RWPE1 (cell line): ENCODE measurements at regions not wholly inside any gene's neighbourhood (a gene's known extent, or its start where the extent isn't known, plus 50 kb on each side); places are given as distances from the start of the nearest gene placed in this dataset.
"Not testable (repeated sequence)": the region's sequence is repeated elsewhere in the genome, so short reads cannot be mapped to it uniquely, and the experiment has no call there.

Experiments used
- CTCF ChIA-PET: fragments of 350-600 bp; sonication (Branson Sonifier 250); formaldehyde crosslinking; extraction: SDS; loops from one replicate; lab custom pipeline; 2021; lab: Yijun Ruan, JAX
- POLR2A ChIA-PET: fragments of 400-600 bp; formaldehyde crosslinking; extraction: SDS; loops from one replicate; lab custom pipeline; 2020; ENCODE audit warnings: antibody characterized with exemption; ENCODE audit not compliant: low non-redundant PET; lab: Yijun Ruan, JAX
- DNase-seq: peaks from one replicate; pipeline ENCODE4 v3.0.0; 2012; ENCODE audit warnings: low spot score
- H3K27ac ChIP-seq: fragments of 450-650 bp; 2 replicates; pipeline ENCODE4 v1.5.1; 2017
- TF ChIP-seq, protein P1 (sequence below): fragments of 450-650 bp; conservative IDR thresholded peaks from 2 replicates; pipeline ENCODE4 v1.5.1; 2017; ENCODE audit warnings: low read depth, mild to moderate bottlenecking

DNA sequence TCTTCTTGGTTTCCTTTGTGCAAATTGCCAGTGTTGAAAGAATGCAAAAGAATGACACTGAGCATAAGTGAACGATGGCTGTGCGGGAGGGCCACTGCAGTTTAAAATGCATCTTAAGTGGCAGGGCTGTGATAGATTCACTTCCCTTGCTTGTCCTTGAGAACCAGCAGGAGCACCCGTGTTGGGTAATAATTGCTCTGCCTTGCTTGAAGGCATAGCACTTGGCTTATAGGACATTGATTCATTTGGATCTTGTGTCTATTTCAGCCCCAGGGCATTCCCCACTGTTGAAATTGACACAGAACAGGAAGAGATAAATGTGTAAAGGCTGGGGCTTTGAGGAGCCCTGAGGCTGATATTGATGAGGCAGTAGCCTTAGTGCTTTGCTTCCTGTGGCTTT, 1003.7 kb upstream of the GYPC start:
- ChIA-PET POLR2A (no interaction called here), CTCF (interaction anchor here (0.7 kb wide), 1 partner anchor 12 kb away, joined by 3 read pairs; no protein-coding TSS in a partner anchor)
- TF ChIP-seq, protein P1, sequence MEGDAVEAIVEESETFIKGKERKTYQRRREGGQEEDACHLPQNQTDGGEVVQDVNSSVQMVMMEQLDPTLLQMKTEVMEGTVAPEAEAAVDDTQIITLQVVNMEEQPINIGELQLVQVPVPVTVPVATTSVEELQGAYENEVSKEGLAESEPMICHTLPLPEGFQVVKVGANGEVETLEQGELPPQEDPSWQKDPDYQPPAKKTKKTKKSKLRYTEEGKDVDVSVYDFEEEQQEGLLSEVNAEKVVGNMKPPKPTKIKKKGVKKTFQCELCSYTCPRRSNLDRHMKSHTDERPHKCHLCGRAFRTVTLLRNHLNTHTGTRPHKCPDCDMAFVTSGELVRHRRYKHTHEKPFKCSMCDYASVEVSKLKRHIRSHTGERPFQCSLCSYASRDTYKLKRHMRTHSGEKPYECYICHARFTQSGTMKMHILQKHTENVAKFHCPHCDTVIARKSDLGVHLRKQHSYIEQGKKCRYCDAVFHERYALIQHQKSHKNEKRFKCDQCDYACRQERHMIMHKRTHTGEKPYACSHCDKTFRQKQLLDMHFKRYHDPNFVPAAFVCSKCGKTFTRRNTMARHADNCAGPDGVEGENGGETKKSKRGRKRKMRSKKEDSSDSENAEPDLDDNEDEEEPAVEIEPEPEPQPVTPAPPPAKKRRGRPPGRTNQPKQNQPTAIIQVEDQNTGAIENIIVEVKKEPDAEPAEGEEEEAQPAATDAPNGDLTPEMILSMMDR, result no peak
- no peak overlapping the region for H3K27ac ChIP-seq
- no peak for DNase-seq

DNA sequence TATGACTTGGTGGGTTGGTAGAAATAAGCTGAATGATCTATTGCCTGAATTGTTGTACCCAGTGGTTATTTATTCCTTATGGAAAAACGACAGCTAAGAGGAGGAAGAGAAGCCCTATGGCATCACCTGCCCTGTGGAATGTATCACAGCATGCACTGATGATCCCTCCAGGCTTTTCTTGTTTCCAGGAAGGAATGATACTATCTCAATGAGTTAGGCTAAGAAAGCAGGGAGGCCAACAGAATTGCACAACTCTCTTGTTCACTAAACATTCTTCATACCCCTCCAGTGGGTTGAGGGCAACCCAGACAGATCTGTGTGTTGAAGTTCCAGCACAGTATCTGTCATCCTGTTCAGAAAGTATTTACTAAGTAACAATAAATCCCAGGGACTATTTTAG, 1001.7 kb upstream of the GYPC start:
- POLR2A ChIA-PET, result interaction anchor here (0.6 kb wide), 1 partner anchor 10 kb away, joined by 3 read pairs; no protein-coding TSS in a partner anchor
- no peak overlapping the region for H3K27ac ChIP-seq
- CTCF ChIA-PET, result interaction anchor here (0.5 kb wide), 1 partner anchor 844 kb away, joined by 5 read pairs; no protein-coding TSS in a partner anchor

DNA sequence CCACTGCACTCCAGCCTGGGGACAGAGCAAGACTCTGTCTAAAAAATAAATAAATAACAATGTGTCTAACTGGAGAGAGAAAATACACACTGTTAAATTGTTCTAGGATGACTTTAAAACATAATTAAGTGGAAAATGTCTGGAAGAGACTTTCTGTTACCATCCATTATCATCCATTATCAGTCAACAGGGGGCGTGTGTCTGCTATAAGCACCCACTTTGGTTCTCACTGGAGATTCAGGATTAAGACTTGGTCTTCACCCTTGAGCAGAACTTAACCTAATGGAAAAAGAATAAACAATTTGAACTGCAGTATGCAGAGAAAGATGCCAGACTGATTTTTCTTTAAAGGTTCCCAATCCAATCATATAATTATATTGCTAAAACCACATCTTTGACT, 999.8 kb upstream of the GYPC start:
- no peak for DNase-seq
- ChIA-PET POLR2A (no interaction called here), CTCF (interaction anchor here (0.6 to 0.9 kb wide), 2 partner anchors 11 to 339 kb away, joined by 3 read pairs; no protein-coding TSS in a partner anchor)
- TF ChIP-seq, protein P1, result no peak
- no peak overlapping the region for H3K27ac ChIP-seq

More for the DNA sequence above, 1001.7 kb upstream of the GYPC start:
- TF ChIP-seq, protein P1, result no peak
- DNase-seq, result no peak

DNA sequence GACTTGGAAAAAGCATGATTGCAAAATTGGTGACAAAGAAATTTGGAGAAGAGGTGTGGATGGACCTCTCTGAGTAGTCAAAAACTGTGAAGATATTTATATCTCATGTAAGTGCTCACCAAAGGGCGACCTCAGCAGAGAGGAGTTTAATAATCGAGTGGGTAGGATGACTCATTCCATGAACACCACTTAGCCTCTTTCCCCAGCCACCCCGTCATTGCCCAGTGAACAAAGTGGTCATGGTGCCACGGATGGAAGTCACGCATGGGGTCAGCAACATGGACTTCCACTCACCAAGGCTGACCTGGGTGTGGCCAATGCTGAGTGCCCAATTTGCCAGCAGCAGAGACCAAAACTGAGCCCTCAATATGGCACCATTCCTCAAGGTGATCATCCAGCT, 997.4 kb upstream of the GYPC start:
- DNase-seq, result no peak
- TF ChIP-seq, protein P1, result no peak
- no peak overlapping the region for H3K27ac ChIP-seq
- POLR2A ChIA-PET, result no interaction called here
- CTCF ChIA-PET, result interaction anchor here (0.7 kb wide), 1 partner anchor 49 kb away, joined by 3 read pairs; no protein-coding TSS in a partner anchor

DNA sequence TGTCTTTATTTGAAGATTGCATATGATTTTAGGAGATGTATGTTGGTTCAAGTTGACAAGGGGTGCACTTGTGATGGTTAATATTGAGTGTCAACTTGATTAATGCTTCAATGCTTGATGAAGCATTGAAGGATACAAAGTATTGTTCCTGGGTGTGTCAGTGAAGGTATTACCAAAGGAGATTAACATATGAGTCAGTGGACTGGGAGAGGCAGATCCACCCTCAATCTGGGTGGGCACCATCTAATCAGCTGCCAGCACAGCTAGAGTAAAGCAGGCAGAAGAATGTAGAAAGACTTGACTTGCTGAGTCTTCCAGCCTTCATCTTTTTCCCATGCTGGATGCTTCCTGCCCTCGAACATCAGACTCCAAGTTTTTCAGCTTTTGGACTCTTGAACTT, 995.6 kb upstream of the GYPC start:
- H3K27ac ChIP-seq, POLR2A ChIA-PET, DNase-seq, CTCF ChIA-PET: not testable (repeated sequence)

DNA sequence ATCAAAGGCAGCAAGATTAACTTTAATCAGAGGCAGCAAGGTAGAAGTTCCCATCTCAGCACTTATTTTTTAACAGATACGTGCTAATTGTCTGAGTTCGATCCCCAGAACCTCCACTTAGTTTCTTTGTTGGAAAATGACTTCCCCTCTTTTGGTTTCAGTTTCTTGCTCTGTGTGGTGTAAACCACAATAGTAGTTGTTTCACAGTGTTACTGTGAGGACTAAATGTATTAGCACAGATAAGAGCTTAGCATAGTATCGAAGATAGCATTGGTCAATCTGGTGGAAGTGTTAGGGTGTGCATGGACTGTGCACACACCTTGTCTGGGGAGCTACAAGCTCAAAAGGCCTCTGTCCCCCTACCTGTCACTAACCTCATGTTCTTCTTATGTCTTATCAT, 988.3 kb upstream of the GYPC start:
- no peak overlapping the region for H3K27ac ChIP-seq
- ChIA-PET POLR2A (no interaction called here), CTCF (no interaction called here)
- no peak for DNase-seq
- TF ChIP-seq, protein P1, result no peak

DNA sequence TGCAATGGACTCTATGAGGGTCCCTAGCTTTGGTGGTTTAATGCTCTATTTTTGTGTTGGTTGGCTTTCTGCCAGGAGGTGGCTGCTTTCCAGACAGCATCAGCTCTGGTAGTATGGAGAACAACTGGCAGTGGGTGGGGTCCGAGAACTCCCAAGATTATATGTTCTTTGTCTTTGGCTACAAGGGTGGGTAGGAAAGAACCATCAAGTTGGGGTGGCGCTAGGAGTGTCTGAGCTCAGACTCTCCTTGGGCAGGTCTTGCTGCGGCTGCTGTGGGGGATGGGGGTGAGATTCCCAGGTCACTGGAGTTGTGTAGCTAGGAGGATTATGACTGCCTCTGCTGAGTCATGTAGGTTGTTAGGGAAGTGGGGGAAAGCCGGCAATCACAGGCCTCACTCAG, 976.1 kb upstream of the GYPC start:
- no peak overlapping the region for H3K27ac ChIP-seq
- ChIA-PET POLR2A (no interaction called here), CTCF (no interaction called here)
- TF ChIP-seq, protein P1, result no peak
- DNase-seq, result no peak
